ENCODE measurements at regions not wholly inside any gene's neighbourhood (a gene's known extent, or its start where the extent isn't known, plus 50 kb on each side); places are given as distances from the start of the nearest gene placed in this dataset.

- Histone ChIP-seq H4K12ac (ENCODE audit: low read depth, low read length) (no peak overlapping the region), H2BK5ac (ENCODE audit: low read depth, low read length, poor library complexity) (no peak overlapping the region), H3K4ac (ENCODE audit: low read depth, low read length) (no peak overlapping the region), H2BK12ac (ENCODE audit: low read length) (no peak overlapping the region), H3K4me2 (ENCODE audit: low read length) (no peak overlapping the region), H3K27ac (ENCODE audit: low read depth, low read length) (no peak overlapping the region), H3K9ac (ENCODE audit: low read length) (no peak overlapping the region), H4K91ac (ENCODE audit: low read depth, low read length) (no peak overlapping the region), H3K23ac (ENCODE audit: low read length) (no peak overlapping the region), H3K36me3 (ENCODE audit: control insufficient read depth in 1 of 2, insufficient read depth in 2 of 2, low read length in 2 of 2) (no peaks in the 10 kb centered on the region), H3K14ac (ENCODE audit: low read length) (no peak overlapping the region), H3K79me2 (ENCODE audit: control insufficient read depth, insufficient read depth, low read length, poor library complexity) (no peaks in the 10 kb centered on the region), H3K27me3 (ENCODE audit: insufficient read depth, low read length) (no peaks in the 10 kb centered on the region), H2AFZ (ENCODE audit: insufficient read depth, low read length, poor library complexity) (no peak overlapping the region), H3K4me1 (ENCODE audit: control insufficient read depth in 1 of 2, insufficient read depth in 2 of 2, low read length in 2 of 2) (no peaks in the 10 kb centered on the region), H2AK5ac (ENCODE audit: low read length) (no peak overlapping the region), H3K4me3 (ENCODE audit: low read depth, low read length) (no peak overlapping the region), H3K9me3 (ENCODE audit: insufficient read depth, low read depth, low read length) (peaks cover 6% of the 10 kb centered on the region), H2BK120ac (ENCODE audit: insufficient read depth, low read length, poor library complexity) (no peak overlapping the region), H3K18ac (ENCODE audit: low read length) (no peak overlapping the region), H4K8ac (ENCODE audit: low read depth, low read length) (no peak overlapping the region), H3K79me1 (ENCODE audit: low read length) (no peaks in the 10 kb centered on the region)
- no peak for DNase-seq
Measured at GRCh38 chr5:92505925-92506324, 1075.1 kb downstream of the NR2F1-AS1 start.

- Histone ChIP-seq H3K9ac (ENCODE audit: low read length) (no peak overlapping the region), H4K8ac (ENCODE audit: low read depth, low read length) (no peak overlapping the region), H3K79me2 (ENCODE audit: control insufficient read depth, insufficient read depth, low read length, poor library complexity) (no peaks in the 10 kb centered on the region), H3K4ac (ENCODE audit: low read depth, low read length) (no peak overlapping the region), H3K4me1 (ENCODE audit: control insufficient read depth in 1 of 2, insufficient read depth in 2 of 2, low read length in 2 of 2) (no peaks in the 10 kb centered on the region), H3K9me3 (ENCODE audit: insufficient read depth, low read depth, low read length) (peaks cover 6% of the 10 kb centered on the region), H3K27me3 (ENCODE audit: insufficient read depth, low read length) (no peaks in the 10 kb centered on the region), H3K18ac (ENCODE audit: low read length) (no peak overlapping the region), H3K27ac (ENCODE audit: low read depth, low read length) (no peak overlapping the region), H4K12ac (ENCODE audit: low read depth, low read length) (no peak overlapping the region), H3K4me3 (ENCODE audit: low read depth, low read length) (no peak overlapping the region), H2BK5ac (ENCODE audit: low read depth, low read length, poor library complexity) (no peak overlapping the region), H3K36me3 (ENCODE audit: control insufficient read depth in 1 of 2, insufficient read depth in 2 of 2, low read length in 2 of 2) (no peaks in the 10 kb centered on the region), H3K23ac (ENCODE audit: low read length) (no peak overlapping the region), H3K14ac (ENCODE audit: low read length) (no peak overlapping the region), H2AFZ (ENCODE audit: insufficient read depth, low read length, poor library complexity) (no peak overlapping the region), H2AK5ac (ENCODE audit: low read length) (no peak overlapping the region), H3K4me2 (ENCODE audit: low read length) (no peak overlapping the region), H4K91ac (ENCODE audit: low read depth, low read length) (no peak overlapping the region), H3K79me1 (ENCODE audit: low read length) (no peaks in the 10 kb centered on the region), H2BK120ac (ENCODE audit: insufficient read depth, low read length, poor library complexity) (no peak overlapping the region), H2BK12ac (ENCODE audit: low read length) (no peak overlapping the region)
- no peak for DNase-seq
- WGBS (ENCODE audit: extremely low coverage, insufficient coverage, insufficient read length), result 100% methylated on average over 1 of the region's 3 CpGs
Measured at GRCh38 chr5:92505145-92505544, 1075.9 kb downstream of the NR2F1-AS1 start.

- no peaks in the 10 kb centered on the region for H3K36me3 ChIP-seq (ENCODE audit: control insufficient read depth in 1 of 2, insufficient read depth in 2 of 2, low read length in 2 of 2)
- no peak overlapping the region for H3K23ac ChIP-seq (ENCODE audit: low read length)
- H2BK12ac ChIP-seq (ENCODE audit: low read length), result no peak overlapping the region
- no peaks in the 10 kb centered on the region for H3K9me3 ChIP-seq (ENCODE audit: insufficient read depth, low read depth, low read length)
- H3K79me2 ChIP-seq (ENCODE audit: control insufficient read depth, insufficient read depth, low read length, poor library complexity), result no peaks in the 10 kb centered on the region
- H4K12ac ChIP-seq (ENCODE audit: low read depth, low read length), result no peak overlapping the region
- H2BK5ac ChIP-seq (ENCODE audit: low read depth, low read length, poor library complexity), result no peak overlapping the region
- no peak overlapping the region for H3K14ac ChIP-seq (ENCODE audit: low read length)
- no peak overlapping the region for H3K18ac ChIP-seq (ENCODE audit: low read length)
- no peak overlapping the region for H2BK120ac ChIP-seq (ENCODE audit: insufficient read depth, low read length, poor library complexity)
- no peaks in the 10 kb centered on the region for H3K27me3 ChIP-seq (ENCODE audit: insufficient read depth, low read length)
- no peak overlapping the region for H4K91ac ChIP-seq (ENCODE audit: low read depth, low read length)
- no peak overlapping the region for H2AK5ac ChIP-seq (ENCODE audit: low read length)
- H3K4me3 ChIP-seq (ENCODE audit: low read depth, low read length), result no peak overlapping the region
- no peaks in the 10 kb centered on the region for H3K4me1 ChIP-seq (ENCODE audit: control insufficient read depth in 1 of 2, insufficient read depth in 2 of 2, low read length in 2 of 2)
- no peak overlapping the region for H3K4me2 ChIP-seq (ENCODE audit: low read length)
- no peak overlapping the region for H3K9ac ChIP-seq (ENCODE audit: low read length)
- no peak overlapping the region for H3K27ac ChIP-seq (ENCODE audit: low read depth, low read length)
- no peaks in the 10 kb centered on the region for H3K79me1 ChIP-seq (ENCODE audit: low read length)
- no peak overlapping the region for H3K4ac ChIP-seq (ENCODE audit: low read depth, low read length)
- no CpG with 5 or more reads among the region's 2 CpGs for WGBS (ENCODE audit: extremely low coverage, insufficient coverage, insufficient read length)
- no peak overlapping the region for H4K8ac ChIP-seq (ENCODE audit: low read depth, low read length)
- DNase-seq, result no peak
- H2AFZ ChIP-seq (ENCODE audit: insufficient read depth, low read length, poor library complexity), result no peak overlapping the region
Measured at GRCh38 chr5:92504346-92504745, 1076.7 kb downstream of the NR2F1-AS1 start.

GRCh38 chr5:92500752-92501151 is 1080.3 kb downstream of the NR2F1-AS1 start:
- H3K27ac ChIP-seq (ENCODE audit: low read depth, low read length), result no peak overlapping the region
- no peak overlapping the region for H4K91ac ChIP-seq (ENCODE audit: low read depth, low read length)
- no peak overlapping the region for H3K4ac ChIP-seq (ENCODE audit: low read depth, low read length)
- H4K8ac ChIP-seq (ENCODE audit: low read depth, low read length), result no peak overlapping the region
- no peak overlapping the region for H2AFZ ChIP-seq (ENCODE audit: insufficient read depth, low read length, poor library complexity)
- no peak overlapping the region for H3K14ac ChIP-seq (ENCODE audit: low read length)
- H2BK120ac ChIP-seq (ENCODE audit: insufficient read depth, low read length, poor library complexity), result no peak overlapping the region
- H3K4me3 ChIP-seq (ENCODE audit: low read depth, low read length), result no peak overlapping the region
- no peak overlapping the region for H3K18ac ChIP-seq (ENCODE audit: low read length)
- H3K9ac ChIP-seq (ENCODE audit: low read length), result no peak overlapping the region
- no CpG with 5 or more reads among the region's 2 CpGs for WGBS (ENCODE audit: extremely low coverage, insufficient coverage, insufficient read length)
- no peaks in the 10 kb centered on the region for H3K4me1 ChIP-seq (ENCODE audit: control insufficient read depth in 1 of 2, insufficient read depth in 2 of 2, low read length in 2 of 2)
- no peaks in the 10 kb centered on the region for H3K79me1 ChIP-seq (ENCODE audit: low read length)
- no peaks in the 10 kb centered on the region for H3K79me2 ChIP-seq (ENCODE audit: control insufficient read depth, insufficient read depth, low read length, poor library complexity)
- H3K27me3 ChIP-seq (ENCODE audit: insufficient read depth, low read length), result no peaks in the 10 kb centered on the region
- no peak overlapping the region for H3K4me2 ChIP-seq (ENCODE audit: low read length)
- H2BK12ac ChIP-seq (ENCODE audit: low read length), result no peak overlapping the region
- no peak overlapping the region for H2BK5ac ChIP-seq (ENCODE audit: low read depth, low read length, poor library complexity)
- no peaks in the 10 kb centered on the region for H3K9me3 ChIP-seq (ENCODE audit: insufficient read depth, low read depth, low read length)
- no peaks in the 10 kb centered on the region for H3K36me3 ChIP-seq (ENCODE audit: control insufficient read depth in 1 of 2, insufficient read depth in 2 of 2, low read length in 2 of 2)
- H2AK5ac ChIP-seq (ENCODE audit: low read length), result no peak overlapping the region
- no peak overlapping the region for H4K12ac ChIP-seq (ENCODE audit: low read depth, low read length)
- DNase-seq, result no peak
- H3K23ac ChIP-seq (ENCODE audit: low read length), result no peak overlapping the region

GRCh38 chr5:92496545-92496944 is 1084.5 kb downstream of the NR2F1-AS1 start:
- no peak overlapping the region for H3K27ac ChIP-seq (ENCODE audit: low read depth, low read length)
- no peaks in the 10 kb centered on the region for H3K27me3 ChIP-seq (ENCODE audit: insufficient read depth, low read length)
- H2BK120ac ChIP-seq (ENCODE audit: insufficient read depth, low read length, poor library complexity), result no peak overlapping the region
- H3K4me3 ChIP-seq (ENCODE audit: low read depth, low read length), result no peak overlapping the region
- no peak overlapping the region for H3K18ac ChIP-seq (ENCODE audit: low read length)
- H3K23ac ChIP-seq (ENCODE audit: low read length), result no peak overlapping the region
- no peaks in the 10 kb centered on the region for H3K36me3 ChIP-seq (ENCODE audit: control insufficient read depth in 1 of 2, insufficient read depth in 2 of 2, low read length in 2 of 2)
- H4K8ac ChIP-seq (ENCODE audit: low read depth, low read length), result no peak overlapping the region
- H2BK12ac ChIP-seq (ENCODE audit: low read length), result no peak overlapping the region
- no peak overlapping the region for H3K9ac ChIP-seq (ENCODE audit: low read length)
- no peak overlapping the region for H4K91ac ChIP-seq (ENCODE audit: low read depth, low read length)
- no peak overlapping the region for H2BK5ac ChIP-seq (ENCODE audit: low read depth, low read length, poor library complexity)
- no peak overlapping the region for H3K4ac ChIP-seq (ENCODE audit: low read depth, low read length)
- no peak overlapping the region for H3K4me2 ChIP-seq (ENCODE audit: low read length)
- H3K14ac ChIP-seq (ENCODE audit: low read length), result no peak overlapping the region
- H3K9me3 ChIP-seq (ENCODE audit: insufficient read depth, low read depth, low read length), result no peaks in the 10 kb centered on the region
- no peak overlapping the region for H4K12ac ChIP-seq (ENCODE audit: low read depth, low read length)
- no peaks in the 10 kb centered on the region for H3K79me1 ChIP-seq (ENCODE audit: low read length)
- H2AK5ac ChIP-seq (ENCODE audit: low read length), result no peak overlapping the region
- no peaks in the 10 kb centered on the region for H3K4me1 ChIP-seq (ENCODE audit: control insufficient read depth in 1 of 2, insufficient read depth in 2 of 2, low read length in 2 of 2)
- H2AFZ ChIP-seq (ENCODE audit: insufficient read depth, low read length, poor library complexity), result no peak overlapping the region
- H3K79me2 ChIP-seq (ENCODE audit: control insufficient read depth, insufficient read depth, low read length, poor library complexity), result no peaks in the 10 kb centered on the region
- no peak for DNase-seq
